H1 (cell line): ENCODE measurements at regions not wholly inside any gene's neighbourhood (a gene's known extent, or its start where the extent isn't known, plus 50 kb on each side); places are given as distances from the start of the nearest gene placed in this dataset.

Source experiments
- ATF2 ChIP-seq: IDR thresholded peaks from 2 replicates; pipeline ENCODE4 v1.6.1; 2012; ENCODE audit warnings: low read length, inconsistent platforms
- ATF3 ChIP-seq: IDR thresholded peaks from 2 replicates; pipeline ENCODE4 v1.6.1; 2011; ENCODE audit warnings: low read depth, mild to moderate bottlenecking, low read length; ENCODE audit not compliant: insufficient read depth
- CBX8 ChIP-seq: fragments of 300-800, 300-1000 bp; sonication (generic); IDR thresholded peaks from 2 replicates; pipeline ENCODE4 v1.7.1; 2016; ENCODE audit warnings: low read depth, low read length, borderline replicate concordance
- CREB1 ChIP-seq: IDR thresholded peaks from 2 replicates; pipeline ENCODE4 v1.6.1; 2012; ENCODE audit warnings: inconsistent platforms
- CTCF ChIP-seq, 3 experiments: IDR thresholded peaks; 1 replicate in 2 of 3; 2 replicates in 1 of 3; pipeline versions ENCODE4 v1.5.1 to v1.6.1; 2011; ENCODE audit warnings: low read length in 3 of 3, mild to moderate bottlenecking in 3 of 3, inconsistent platforms in 2 of 3, low read depth in 1 of 3, moderate library complexity in 1 of 3; ENCODE audit not compliant: insufficient read depth in 1 of 3; ENCODE audit errors: control extremely low read depth in 1 of 3
- EZH2 ChIP-seq: fragments of 200-600 bp; sonication (generic); IDR thresholded peaks from 2 replicates; pipeline ENCODE4 v1.7.1; 2012; ENCODE audit warnings: low read depth, mild to moderate bottlenecking, moderate library complexity, low read length, inconsistent platforms; ENCODE audit not compliant: severe bottlenecking
- GABPA ChIP-seq: IDR thresholded peaks from 2 replicates; pipeline ENCODE4 v1.6.1; 2011; ENCODE audit warnings: mild to moderate bottlenecking, low read length, moderate library complexity, borderline replicate concordance; ENCODE audit not compliant: insufficient read depth
- POLR2A ChIP-seq, 2 experiments: IDR thresholded peaks; 1 replicate in 1 of 2; 2 replicates in 1 of 2; pipeline ENCODE4 v1.6.1; 2011; ENCODE audit warnings: low read depth in 2 of 2, low read length in 2 of 2, mild to moderate bottlenecking in 2 of 2; ENCODE audit errors: control extremely low read depth in 1 of 2
- POU5F1 ChIP-seq: IDR thresholded peaks from 2 replicates; pipeline ENCODE4 v1.6.1; 2011; ENCODE audit warnings: low read depth, mild to moderate bottlenecking, low read length, moderate library complexity
- SP1 ChIP-seq: IDR thresholded peaks from 2 replicates; pipeline ENCODE4 v1.6.1; 2011; ENCODE audit warnings: low read depth, low read length
- SRF ChIP-seq: IDR thresholded peaks from 2 replicates; pipeline ENCODE4 v1.6.1; 2011; ENCODE audit warnings: mild to moderate bottlenecking, low read depth, low read length, moderate library complexity
- YY1 ChIP-seq: IDR thresholded peaks from 2 replicates; pipeline ENCODE4 v1.6.1; 2011; ENCODE audit warnings: low read depth, mild to moderate bottlenecking, low read length

- TF ChIP-seq POLR2A (IDR thresholded peaks at IDR 0.05; ENCODE audit: control extremely low read depth in 1 of 2, low read depth in 2 of 2, low read length in 2 of 2) (no peak), CBX8 (no peak), EZH2 (no peak), POU5F1 (no peak), CTCF (IDR thresholded peaks at IDR 0.05; ENCODE audit: control extremely low read depth in 1 of 3, insufficient read depth in 1 of 3, low read depth in 1 of 3, low read length in 3 of 3) (no peak), GABPA (no peak), YY1 (no peak), SRF (no peak), ATF3 (no peak), CREB1 (no peak), SP1 (no peak), ATF2 (no peak)
Measured at GRCh38 chr21:16620786-16621320, 891.1 kb downstream of the USP25 start.
